MCF 10A (cell line): ENCODE measurements at regions not wholly inside any gene's neighbourhood (a gene's known extent, or its start where the extent isn't known, plus 50 kb on each side); places are given as distances from the start of the nearest gene placed in this dataset.

Experiments
- BruUV-seq: library from RNA; stranded (reverse); fragments of 400-500 nt; replicated peaks from 2 replicates; lab custom pipeline; 2021; lab: Mats Ljungman, UMichigan
- CTCF ChIA-PET: fragments of 300-600 bp; sonication (Branson Sonifier 250); formaldehyde crosslinking; extraction: SDS; loops from one replicate; lab custom pipeline; 2021; ENCODE audit warnings: antibody characterized with exemption, inconsistent platforms; lab: Yijun Ruan, JAX
- POLR2A ChIA-PET: fragments of 300-600, 350-650 bp; sonication (Branson Sonifier 250); formaldehyde crosslinking; extraction: SDS; loops from one replicate; lab custom pipeline; 2020; ENCODE audit warnings: antibody characterized with exemption, inconsistent platforms; lab: Yijun Ruan, JAX
- DNase-seq: peaks from one replicate; pipeline ENCODE4 v3.0.0-alpha.2; 2018; ENCODE audit not compliant: unreplicated experiment
- H3K27ac Mint-ChIP-seq: one replicate; pipeline ENCODE4 v1.8.0; 2022; ENCODE audit warnings: mild to moderate bottlenecking, low read depth, mixed read lengths; ENCODE audit not compliant: unreplicated experiment
- H3K27me3 Mint-ChIP-seq: one replicate; pipeline ENCODE4 v1.8.0; 2022; ENCODE audit warnings: mixed read lengths; ENCODE audit not compliant: insufficient read depth, unreplicated experiment
- H3K36me3 Mint-ChIP-seq: one replicate; pipeline ENCODE4 v1.8.0; 2022; ENCODE audit warnings: mild to moderate bottlenecking, moderate library complexity, mixed read lengths; ENCODE audit not compliant: insufficient read depth, unreplicated experiment
- H3K4me1 Mint-ChIP-seq: one replicate; pipeline ENCODE4 v1.8.0; 2022; ENCODE audit warnings: mixed read lengths; ENCODE audit not compliant: insufficient read depth, unreplicated experiment
- H3K4me3 Mint-ChIP-seq: one replicate; pipeline ENCODE4 v1.8.0; 2022; ENCODE audit warnings: mild to moderate bottlenecking, moderate library complexity, mixed read lengths; ENCODE audit not compliant: unreplicated experiment
- H3K9me3 Mint-ChIP-seq: one replicate; pipeline ENCODE4 v1.8.0; 2022; ENCODE audit warnings: mixed read lengths; ENCODE audit not compliant: unreplicated experiment
- intact Hi-C: fragments of 100-400 bp; cut with micrococcal nuclease; formaldehyde crosslinking; loops from 2 replicates; pipeline ENCODE4 v1.14.1; 2022
- TF ChIP-seq, protein P1 (sequence below): fragments of 200-600 bp; IDR thresholded peaks from one replicate; pipeline ENCODE4 v1.8.0; 2022; ENCODE audit warnings: antibody characterized with exemption, mild to moderate bottlenecking; ENCODE audit not compliant: unreplicated experiment

DNA sequence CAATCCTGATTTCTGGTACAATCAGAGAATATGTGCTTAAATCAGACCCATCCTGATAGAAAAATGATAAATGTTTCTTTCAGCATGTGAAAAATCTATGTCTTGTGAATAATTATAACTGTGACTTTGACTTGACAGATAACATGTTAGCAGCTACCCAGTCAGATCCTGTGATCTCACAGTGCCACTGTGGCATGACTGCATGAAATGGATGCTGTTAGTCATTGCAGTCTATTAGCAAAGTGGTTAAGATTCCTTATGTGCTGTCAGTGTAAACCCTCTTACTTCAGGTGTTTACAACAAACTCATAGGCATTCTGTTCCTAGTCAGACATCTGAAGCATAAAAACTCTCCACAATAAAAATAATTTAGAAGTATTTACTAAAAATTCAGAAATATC, 244.6 kb upstream of the RND3 start:
- peaks cover 5% of the 10 kb centered on the region for H3K36me3 Mint-ChIP-seq
- H3K27ac Mint-ChIP-seq, result no peak overlapping the region
- no peaks in the 10 kb centered on the region for H3K9me3 Mint-ChIP-seq
- CTCF ChIA-PET, result interaction anchor here (1.2 kb wide), 1 partner anchor 9 kb away, joined by 3 read pairs; no protein-coding TSS in a partner anchor
- intact Hi-C loops, result no loop called here
- no peaks in the 10 kb centered on the region for H3K27me3 Mint-ChIP-seq
- DNase-seq, result peak; percentile 2
- H3K4me1 Mint-ChIP-seq, result no peaks in the 10 kb centered on the region
- no peak overlapping the region for H3K4me3 Mint-ChIP-seq
- no TSS peak for BruUV-seq
- POLR2A ChIA-PET, result no interaction called here
- TF ChIP-seq, protein P1, sequence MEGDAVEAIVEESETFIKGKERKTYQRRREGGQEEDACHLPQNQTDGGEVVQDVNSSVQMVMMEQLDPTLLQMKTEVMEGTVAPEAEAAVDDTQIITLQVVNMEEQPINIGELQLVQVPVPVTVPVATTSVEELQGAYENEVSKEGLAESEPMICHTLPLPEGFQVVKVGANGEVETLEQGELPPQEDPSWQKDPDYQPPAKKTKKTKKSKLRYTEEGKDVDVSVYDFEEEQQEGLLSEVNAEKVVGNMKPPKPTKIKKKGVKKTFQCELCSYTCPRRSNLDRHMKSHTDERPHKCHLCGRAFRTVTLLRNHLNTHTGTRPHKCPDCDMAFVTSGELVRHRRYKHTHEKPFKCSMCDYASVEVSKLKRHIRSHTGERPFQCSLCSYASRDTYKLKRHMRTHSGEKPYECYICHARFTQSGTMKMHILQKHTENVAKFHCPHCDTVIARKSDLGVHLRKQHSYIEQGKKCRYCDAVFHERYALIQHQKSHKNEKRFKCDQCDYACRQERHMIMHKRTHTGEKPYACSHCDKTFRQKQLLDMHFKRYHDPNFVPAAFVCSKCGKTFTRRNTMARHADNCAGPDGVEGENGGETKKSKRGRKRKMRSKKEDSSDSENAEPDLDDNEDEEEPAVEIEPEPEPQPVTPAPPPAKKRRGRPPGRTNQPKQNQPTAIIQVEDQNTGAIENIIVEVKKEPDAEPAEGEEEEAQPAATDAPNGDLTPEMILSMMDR, result no peak

DNA sequence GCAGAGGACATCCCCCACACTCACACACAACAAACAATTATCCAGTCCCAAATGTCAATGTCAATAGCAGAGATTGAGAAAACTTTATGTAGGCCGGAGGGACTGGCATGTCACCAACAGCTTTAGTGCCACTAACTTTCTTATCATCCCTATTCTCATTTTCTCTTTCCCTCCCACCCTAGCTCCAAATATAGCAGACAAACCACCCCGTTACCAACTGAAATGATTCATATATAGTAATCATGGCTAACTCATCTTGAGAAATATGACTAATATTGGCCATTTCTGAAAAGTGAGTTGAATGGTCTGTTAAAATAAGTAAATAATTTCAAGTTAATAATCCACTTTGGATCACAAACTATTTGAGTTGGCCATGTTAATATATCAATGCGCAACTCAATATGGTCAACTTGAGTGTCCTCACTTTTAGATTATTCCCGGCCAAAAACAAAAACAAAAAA, 242.1 kb upstream of the RND3 start:
- ChIA-PET POLR2A (no interaction called here), CTCF (no interaction called here)
- Mint-ChIP-seq H3K27me3 (no peaks in the 10 kb centered on the region), H3K4me3 (no peak overlapping the region), H3K27ac (no peak overlapping the region), H3K9me3 (peaks cover 10% of the 10 kb centered on the region), H3K4me1 (no peaks in the 10 kb centered on the region), H3K36me3 (peaks cover 5% of the 10 kb centered on the region)
- DNase-seq, result no peak
- intact Hi-C loops, result no loop called here
- BruUV-seq, result no TSS peak
- TF ChIP-seq, protein P1, result no peak

DNA sequence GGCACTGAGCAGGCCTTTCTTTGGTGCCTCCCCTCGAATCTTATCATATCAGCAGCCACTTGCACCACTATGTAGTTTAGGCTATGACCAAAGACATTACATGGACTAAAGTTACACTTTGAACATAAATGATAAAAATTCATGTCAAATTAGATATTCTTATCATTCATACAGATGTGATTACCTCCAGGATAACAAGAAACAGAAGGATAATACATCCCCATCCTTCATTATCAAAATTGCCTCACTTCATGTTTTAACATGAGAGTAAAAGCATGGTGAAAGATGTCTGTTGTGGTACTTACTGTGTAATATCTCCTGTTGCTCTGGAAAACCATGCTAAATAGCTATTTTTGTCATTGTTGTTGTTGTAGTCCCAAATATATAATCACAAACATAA, 230.8 kb upstream of the RND3 start:
- no peak overlapping the region for H3K27ac Mint-ChIP-seq
- no TSS peak for BruUV-seq
- DNase-seq, result no peak
- H3K4me1 Mint-ChIP-seq, result no peaks in the 10 kb centered on the region
- ChIA-PET POLR2A (no interaction called here), CTCF (no interaction called here)
- intact Hi-C loops, result no loop called here
- H3K27me3 Mint-ChIP-seq, result no peaks in the 10 kb centered on the region
- H3K36me3 Mint-ChIP-seq, result no peaks in the 10 kb centered on the region
- no peak overlapping the region for H3K4me3 Mint-ChIP-seq
- TF ChIP-seq, protein P1, result no peak
- no peaks in the 10 kb centered on the region for H3K9me3 Mint-ChIP-seq

DNA sequence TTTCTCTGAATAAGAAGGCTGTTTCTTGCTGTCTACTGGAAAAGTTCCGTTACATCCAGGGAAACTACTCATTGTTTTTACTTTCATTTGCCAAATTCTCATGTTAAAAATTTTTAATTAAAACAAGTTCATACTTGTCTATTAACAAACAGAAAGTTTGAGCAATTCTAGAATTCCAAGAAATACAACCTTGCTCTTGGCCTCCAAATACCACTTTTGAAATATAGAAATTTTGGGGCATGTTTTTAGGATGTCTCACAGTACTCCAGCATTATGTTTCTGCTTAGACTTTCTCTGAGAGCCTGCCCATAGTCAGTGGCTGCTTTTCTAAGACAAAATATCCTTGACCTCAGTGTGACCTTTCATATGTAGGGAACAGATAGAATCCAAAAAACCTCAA, 228.7 kb upstream of the RND3 start:
- ChIA-PET CTCF (interaction anchor here (0.7 to 0.8 kb wide), 2 partner anchors 12 to 519 kb away, joined by 3 to 5 read pairs; no protein-coding TSS in a partner anchor), POLR2A (no interaction called here)
- Mint-ChIP-seq H3K27me3 (no peaks in the 10 kb centered on the region), H3K4me1 (no peaks in the 10 kb centered on the region), H3K27ac (no peak overlapping the region), H3K36me3 (no peaks in the 10 kb centered on the region), H3K9me3 (no peaks in the 10 kb centered on the region), H3K4me3 (no peak overlapping the region)
- TF ChIP-seq, protein P1, result no peak
- no peak for DNase-seq
- intact Hi-C loops, result no loop called here
- no TSS peak for BruUV-seq
